Thoracic aorta (tissue), 2 donors: ENCODE measurements at regions not wholly inside any gene's neighbourhood (a gene's known extent, or its start where the extent isn't known, plus 50 kb on each side); places are given as distances from the start of the nearest gene placed in this dataset.

Experiments
- ATAC-seq: fragments of 150-250 bp; one replicate; pipeline ENCODE4 v1.8.0; 2017; ENCODE audit warnings: low read depth; ENCODE audit not compliant: insufficient number of reproducible peaks, low FRiP score
- DNase-seq: peaks from one replicate; pipeline ENCODE4 v3.0.0-alpha.2; 2020; ENCODE audit warnings: low spot score
- H3K27ac ChIP-seq, 2 donors: fragments of 200-600 bp; sonication (generic); 1 replicate in 1 of 2; 2 replicates in 1 of 2; pipeline ENCODE4 v1.5.1; 2016; ENCODE audit warnings: mild to moderate bottlenecking in 2 of 2, moderate library complexity in 2 of 2
- H3K27me3 ChIP-seq: fragments of 200-600 bp; sonication (generic); replicated peaks from 2 replicates; pipeline ENCODE4 v1.6.0; 2016; ENCODE audit warnings: mild to moderate bottlenecking; ENCODE audit not compliant: insufficient read depth
- H3K36me3 ChIP-seq: fragments of 200-600 bp; sonication (generic); one replicate; pipeline ENCODE4 v1.5.1; 2016
- H3K4me1 ChIP-seq, 2 donors: fragments of 200-600 bp; sonication (generic); 1 replicate in 1 of 2; 2 replicates in 1 of 2; pipeline versions ENCODE4 v1.5.1 to v1.6.0; 2016; ENCODE audit warnings: low read depth in 2 of 2, mild to moderate bottlenecking in 1 of 2; ENCODE audit not compliant: control insufficient read depth in 1 of 2
- H3K4me3 ChIP-seq: fragments of 200-600 bp; sonication (generic); 2 replicates; pipeline ENCODE4 v1.5.1; 2016; ENCODE audit warnings: mild to moderate bottlenecking
- H3K9me3 ChIP-seq: fragments of 200-600 bp; sonication (generic); 2 replicates; pipeline ENCODE4 v1.5.1; 2016
- CTCF ChIP-seq: fragments of 200-600 bp; sonication (generic); IDR thresholded peaks from one replicate; pipeline ENCODE4 v1.5.1; 2019; ENCODE audit warnings: antibody characterized with exemption

GRCh38 chr4:117387072-117387471 is 301.7 kb upstream of the TRAM1L1 start:
- H3K4me1 ChIP-seq: no peaks in the 10 kb centered on the region
- ATAC-seq (no peak), DNase-seq (no peak)
- H3K4me3 ChIP-seq: no peak overlapping the region
- H3K9me3 ChIP-seq: no peaks in the 10 kb centered on the region
- H3K36me3 ChIP-seq: no peaks in the 10 kb centered on the region
- no peak for TF ChIP-seq CTCF
- H3K27ac ChIP-seq: no peak overlapping the region
- no peaks in the 10 kb centered on the region for H3K27me3 ChIP-seq

- no peaks in the 10 kb centered on the region for H3K9me3 ChIP-seq
- no peak overlapping the region for H3K27ac ChIP-seq
- H3K27me3 ChIP-seq: no peaks in the 10 kb centered on the region
- no peak overlapping the region for H3K4me3 ChIP-seq
- no peak for TF ChIP-seq CTCF
- DNase-seq (no peak), ATAC-seq (no peak)
- no peaks in the 10 kb centered on the region for H3K36me3 ChIP-seq
- no peaks in the 10 kb centered on the region for H3K4me1 ChIP-seq
Observed at GRCh38 chr4:117400039-117400835, 314.9 kb upstream of the TRAM1L1 start.

GRCh38 chr4:117412661-117413060 is 327.3 kb upstream of the TRAM1L1 start:
- no peak for ATAC-seq
- no peak for TF ChIP-seq CTCF
- Histone ChIP-seq H3K36me3 (no peaks in the 10 kb centered on the region), H3K4me3 (no peak overlapping the region), H3K27ac (no peak overlapping the region), H3K27me3 (no peaks in the 10 kb centered on the region), H3K4me1 (no peaks in the 10 kb centered on the region), H3K9me3 (no peaks in the 10 kb centered on the region)
- no peak for DNase-seq

- no peak for ATAC-seq
- H3K36me3 ChIP-seq: no peaks in the 10 kb centered on the region
- no peaks in the 10 kb centered on the region for H3K4me1 ChIP-seq
- H3K27ac ChIP-seq: no peak overlapping the region
- H3K27me3 ChIP-seq: no peaks in the 10 kb centered on the region
- DNase-seq: no peak
- no peak overlapping the region for H3K4me3 ChIP-seq
- H3K9me3 ChIP-seq: no peaks in the 10 kb centered on the region
- no peak for TF ChIP-seq CTCF
Observed at GRCh38 chr4:117417856-117418255, 332.5 kb upstream of the TRAM1L1 start.

GRCh38 chr4:117420948-117421347 is 335.6 kb upstream of the TRAM1L1 start:
- ATAC-seq (no peak), DNase-seq (no peak)
- no peak overlapping the region for H3K4me3 ChIP-seq
- no peak overlapping the region for H3K27ac ChIP-seq
- no peaks in the 10 kb centered on the region for H3K4me1 ChIP-seq
- no peaks in the 10 kb centered on the region for H3K27me3 ChIP-seq
- no peaks in the 10 kb centered on the region for H3K9me3 ChIP-seq
- no peaks in the 10 kb centered on the region for H3K36me3 ChIP-seq
- TF ChIP-seq CTCF: no peak
